Epithelial cell of esophagus (primary cell): ENCODE measurements at regions not wholly inside any gene's neighbourhood (a gene's known extent, or its start where the extent isn't known, plus 50 kb on each side); places are given as distances from the start of the nearest gene placed in this dataset.

Source experiments
- DNase-seq: peaks from one replicate; pipeline ENCODE4 v3.0.0; 2010; ENCODE audit warnings: low read depth
- H3K4me3 ChIP-seq: 2 replicates; pipeline ENCODE4 v1.5.1; 2011; ENCODE audit warnings: mild to moderate bottlenecking, low read length, control low read depth
- TF ChIP-seq, protein P1 (sequence below): IDR thresholded peaks from 2 replicates; pipeline ENCODE4 v1.5.1; 2011; ENCODE audit warnings: low read depth, mild to moderate bottlenecking, low read length, control low read depth, inconsistent platforms; ENCODE audit not compliant: insufficient read depth; ENCODE audit errors: missing control alignments

- TF ChIP-seq, protein P1, sequence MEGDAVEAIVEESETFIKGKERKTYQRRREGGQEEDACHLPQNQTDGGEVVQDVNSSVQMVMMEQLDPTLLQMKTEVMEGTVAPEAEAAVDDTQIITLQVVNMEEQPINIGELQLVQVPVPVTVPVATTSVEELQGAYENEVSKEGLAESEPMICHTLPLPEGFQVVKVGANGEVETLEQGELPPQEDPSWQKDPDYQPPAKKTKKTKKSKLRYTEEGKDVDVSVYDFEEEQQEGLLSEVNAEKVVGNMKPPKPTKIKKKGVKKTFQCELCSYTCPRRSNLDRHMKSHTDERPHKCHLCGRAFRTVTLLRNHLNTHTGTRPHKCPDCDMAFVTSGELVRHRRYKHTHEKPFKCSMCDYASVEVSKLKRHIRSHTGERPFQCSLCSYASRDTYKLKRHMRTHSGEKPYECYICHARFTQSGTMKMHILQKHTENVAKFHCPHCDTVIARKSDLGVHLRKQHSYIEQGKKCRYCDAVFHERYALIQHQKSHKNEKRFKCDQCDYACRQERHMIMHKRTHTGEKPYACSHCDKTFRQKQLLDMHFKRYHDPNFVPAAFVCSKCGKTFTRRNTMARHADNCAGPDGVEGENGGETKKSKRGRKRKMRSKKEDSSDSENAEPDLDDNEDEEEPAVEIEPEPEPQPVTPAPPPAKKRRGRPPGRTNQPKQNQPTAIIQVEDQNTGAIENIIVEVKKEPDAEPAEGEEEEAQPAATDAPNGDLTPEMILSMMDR: no peak
- H3K4me3 ChIP-seq: no peak overlapping the region
- DNase-seq: no peak
Measured at GRCh38 chr11:112404112-112404511, 143.5 kb upstream of the PLET1 start.

DNA sequence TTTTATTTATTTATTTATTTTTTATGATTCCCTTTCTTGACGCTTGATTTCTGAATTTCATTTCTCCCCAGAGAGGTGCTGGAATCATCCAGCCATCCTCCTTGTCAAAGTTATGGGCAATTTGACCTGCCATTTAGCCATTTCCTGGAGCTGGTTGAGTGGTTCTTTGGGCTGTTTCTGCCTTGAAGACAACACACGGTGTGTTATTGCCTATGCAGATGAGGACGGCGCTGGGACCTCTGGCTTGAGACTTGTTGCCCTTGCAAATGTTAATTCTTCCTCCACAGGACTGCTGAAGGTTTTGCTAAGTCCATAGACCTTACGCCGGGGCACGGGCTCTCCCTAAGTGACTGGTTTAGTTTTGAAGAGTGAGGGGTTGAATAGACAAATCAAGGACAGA lies 147.9 kb upstream of the PLET1 start:
- no peak overlapping the region for H3K4me3 ChIP-seq
- TF ChIP-seq, protein P1: no peak
- DNase-seq: no peak

DNA sequence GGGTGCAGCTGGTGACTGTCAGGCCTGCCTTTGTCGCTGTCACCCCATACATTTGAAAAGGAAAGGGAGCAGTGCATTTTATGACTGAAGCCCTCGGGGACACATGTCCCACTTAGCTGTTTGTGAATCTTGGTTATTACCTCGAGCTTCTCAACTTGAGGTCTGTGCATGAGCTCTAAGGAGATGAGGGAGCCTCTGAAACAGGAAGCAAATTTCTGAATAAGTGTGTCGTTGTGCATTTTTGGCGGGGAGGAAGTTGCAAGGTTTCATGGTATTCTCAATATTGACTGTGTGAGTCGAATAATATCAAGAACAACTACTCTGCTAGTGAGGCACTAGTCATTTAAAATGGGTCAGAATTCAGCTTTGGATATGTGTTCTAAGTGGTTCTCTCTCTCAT lies 149.7 kb upstream of the PLET1 start:
- no peak overlapping the region for H3K4me3 ChIP-seq
- no peak for DNase-seq
- TF ChIP-seq, protein P1: no peak

- TF ChIP-seq, protein P1: no peak
- DNase-seq: peak; percentile 45
- H3K4me3 ChIP-seq: no peak overlapping the region
Measured at GRCh38 chr11:112412383-112412782, 151.7 kb upstream of the PLET1 start.

GRCh38 chr11:112417339-112417738 lies 156.7 kb upstream of the PLET1 start:
- DNase-seq: no peak
- TF ChIP-seq, protein P1: no peak
- H3K4me3 ChIP-seq: no peak overlapping the region

- DNase-seq: no peak
- TF ChIP-seq, protein P1: no peak
- no peak overlapping the region for H3K4me3 ChIP-seq
Measured at GRCh38 chr11:112418438-112418837, 157.8 kb upstream of the PLET1 start.

DNA sequence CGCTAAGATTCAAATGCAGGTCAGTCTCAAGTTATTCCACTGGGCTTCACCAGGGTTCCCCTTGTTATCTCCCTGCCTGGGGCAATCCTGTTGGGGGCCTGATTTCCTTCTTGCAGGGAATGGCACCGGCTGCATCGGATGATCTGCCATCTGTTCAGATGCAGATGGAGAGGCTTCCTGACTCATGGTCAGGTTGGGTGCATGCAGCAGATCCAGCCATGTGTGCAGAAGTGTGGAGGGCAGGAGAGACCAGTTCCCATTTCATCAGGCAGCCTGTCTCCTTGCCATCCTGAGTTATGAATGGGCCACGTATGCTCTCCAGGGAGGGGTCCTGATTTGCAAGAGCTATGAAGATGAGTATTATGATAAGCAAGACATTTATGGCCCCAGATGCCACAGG lies 161.2 kb upstream of the PLET1 start:
- DNase-seq: no peak
- TF ChIP-seq, protein P1: no peak
- no peak overlapping the region for H3K4me3 ChIP-seq
